Activated CD8-positive, alpha-beta memory T cell treated with anti-CD3 and anti-CD28 coated beads, Interleukin-2, amount 50 U/mL, for 4 hours (primary cell): ENCODE measurements at regions not wholly inside any gene's neighbourhood (a gene's known extent, or its start where the extent isn't known, plus 50 kb on each side); places are given as distances from the start of the nearest gene placed in this dataset.

Experiments used
- DNase-seq: peaks from one replicate; pipeline ENCODE4 v3.0.0-alpha.2; 2020

- DNase-seq: no peak
These were observed 71.6 kb upstream of the MDGA2 start for GRCh38 chr14:47746986-47747385.

GRCh38 chr14:47744155-47744554, 68.8 kb upstream of the MDGA2 start:
- no peak for DNase-seq

GRCh38 chr14:47739541-47739940, 64.1 kb upstream of the MDGA2 start:
- no peak for DNase-seq

GRCh38 chr14:47730296-47730695, 54.9 kb upstream of the MDGA2 start:
- DNase-seq: no peak
